ENCODE measurements at regions not wholly inside any gene's neighbourhood (a gene's known extent, or its start where the extent isn't known, plus 50 kb on each side); places are given as distances from the start of the nearest gene placed in this dataset.
"Not testable (repeated sequence)": the region's sequence is repeated elsewhere in the genome, so short reads cannot be mapped to it uniquely, and the experiment has no call there.

GRCh38 chrX:39264023-39264422 lies 462.8 kb downstream of the MID1IP1 start:
- H3K4me3 Mint-ChIP-seq: no peak overlapping the region
- no peaks in the 10 kb centered on the region for H3K36me3 Mint-ChIP-seq
- H3K27me3 Mint-ChIP-seq: peaks cover 8% of the 10 kb centered on the region
- no peak for ATAC-seq
- peaks cover 5% of the 10 kb centered on the region for H3K4me1 Mint-ChIP-seq
- H3K27ac Mint-ChIP-seq: no peak overlapping the region
- no peaks in the 10 kb centered on the region for H3K9me3 Mint-ChIP-seq

GRCh38 chrX:39267176-39267575 lies 465.9 kb downstream of the MID1IP1 start:
- no peak for ATAC-seq
- Mint-ChIP-seq H3K9me3 (no peaks in the 10 kb centered on the region), H3K27me3 (peaks cover 8% of the 10 kb centered on the region), H3K36me3 (no peaks in the 10 kb centered on the region), H3K27ac (no peak overlapping the region), H3K4me1 (peaks cover 5% of the 10 kb centered on the region), H3K4me3 (no peak overlapping the region)

- ATAC-seq: no peak
- no peaks in the 10 kb centered on the region for H3K36me3 Mint-ChIP-seq
- H3K27me3 Mint-ChIP-seq: peaks cover 13% of the 10 kb centered on the region
- H3K27ac Mint-ChIP-seq: no peak overlapping the region
- peaks cover 5% of the 10 kb centered on the region for H3K4me1 Mint-ChIP-seq
- H3K9me3 Mint-ChIP-seq: no peaks in the 10 kb centered on the region
- H3K4me3 Mint-ChIP-seq: no peak overlapping the region
These were observed 466.9 kb downstream of the MID1IP1 start for GRCh38 chrX:39268207-39268606.

- Mint-ChIP-seq H3K36me3 (no peaks in the 10 kb centered on the region), H3K27ac (no peak overlapping the region), H3K9me3 (no peaks in the 10 kb centered on the region), H3K27me3 (peaks cover 17% of the 10 kb centered on the region), H3K4me3 (no peak overlapping the region), H3K4me1 (no peaks in the 10 kb centered on the region)
- no peak for ATAC-seq
These were observed 474.3 kb downstream of the MID1IP1 start for GRCh38 chrX:39275500-39276068.

GRCh38 chrX:39277685-39278390 lies 476.6 kb downstream of the MID1IP1 start:
- not testable (repeated sequence) for H3K4me3 Mint-ChIP-seq, H3K36me3 Mint-ChIP-seq, H3K4me1 Mint-ChIP-seq, H3K9me3 Mint-ChIP-seq, H3K27ac Mint-ChIP-seq, ATAC-seq
- peaks cover 15% of the 10 kb centered on the region for H3K27me3 Mint-ChIP-seq

- Mint-ChIP-seq H3K4me3 (no peak overlapping the region), H3K27ac (no peak overlapping the region), H3K9me3 (peaks cover 22% of the 10 kb centered on the region), H3K36me3 (peaks cover 7% of the 10 kb centered on the region), H3K27me3 (peaks cover 8% of the 10 kb centered on the region), H3K4me1 (no peaks in the 10 kb centered on the region)
- ATAC-seq: no peak
These were observed 482.0 kb downstream of the MID1IP1 start for GRCh38 chrX:39283239-39283638.

GRCh38 chrX:39288592-39288991 lies 487.3 kb downstream of the MID1IP1 start:
- Mint-ChIP-seq H3K27me3 (peaks cover 25% of the 10 kb centered on the region), H3K4me3 (no peak overlapping the region), H3K4me1 (no peaks in the 10 kb centered on the region), H3K9me3 (peaks cover 14% of the 10 kb centered on the region), H3K36me3 (peaks cover 3% of the 10 kb centered on the region), H3K27ac (no peak overlapping the region)
- no peak for ATAC-seq

- no peak for ATAC-seq
- Mint-ChIP-seq H3K27me3 (peaks cover 32% of the 10 kb centered on the region), H3K4me1 (no peaks in the 10 kb centered on the region), H3K4me3 (no peak overlapping the region), H3K9me3 (peaks cover 8% of the 10 kb centered on the region), H3K36me3 (no peaks in the 10 kb centered on the region), H3K27ac (no peak overlapping the region)
These were observed 488.6 kb downstream of the MID1IP1 start for GRCh38 chrX:39289827-39290226.

- H3K4me1 Mint-ChIP-seq: peaks cover 7% of the 10 kb centered on the region
- no peak for ATAC-seq
- peaks cover 36% of the 10 kb centered on the region for H3K27me3 Mint-ChIP-seq
- H3K27ac Mint-ChIP-seq: no peak overlapping the region
- H3K4me3 Mint-ChIP-seq: no peak overlapping the region
- H3K36me3 Mint-ChIP-seq: no peaks in the 10 kb centered on the region
- H3K9me3 Mint-ChIP-seq: peaks cover 6% of the 10 kb centered on the region
These were observed 491.9 kb downstream of the MID1IP1 start for GRCh38 chrX:39293203-39293602.

- peaks cover 6% of the 10 kb centered on the region for H3K9me3 Mint-ChIP-seq
- H3K27me3 Mint-ChIP-seq: peaks cover 44% of the 10 kb centered on the region
- no peaks in the 10 kb centered on the region for H3K36me3 Mint-ChIP-seq
- ATAC-seq: no peak
- no peak overlapping the region for H3K27ac Mint-ChIP-seq
- H3K4me3 Mint-ChIP-seq: no peak overlapping the region
- peaks cover 7% of the 10 kb centered on the region for H3K4me1 Mint-ChIP-seq
These were observed 495.2 kb downstream of the MID1IP1 start for GRCh38 chrX:39296472-39296871.

- no peak for ATAC-seq
- H3K4me3 Mint-ChIP-seq: no peak overlapping the region
- H3K4me1 Mint-ChIP-seq: peaks cover 7% of the 10 kb centered on the region
- no peak overlapping the region for H3K27ac Mint-ChIP-seq
- H3K36me3 Mint-ChIP-seq: no peaks in the 10 kb centered on the region
- H3K9me3 Mint-ChIP-seq: peaks cover 3% of the 10 kb centered on the region
- peaks cover 35% of the 10 kb centered on the region for H3K27me3 Mint-ChIP-seq
These were observed 497.6 kb downstream of the MID1IP1 start for GRCh38 chrX:39298821-39299220.

- H3K36me3 Mint-ChIP-seq: no peaks in the 10 kb centered on the region
- peaks cover 7% of the 10 kb centered on the region for H3K4me1 Mint-ChIP-seq
- peaks cover 3% of the 10 kb centered on the region for H3K9me3 Mint-ChIP-seq
- no peak overlapping the region for H3K4me3 Mint-ChIP-seq
- H3K27ac Mint-ChIP-seq: no peak overlapping the region
- ATAC-seq: no peak
- peaks cover 30% of the 10 kb centered on the region for H3K27me3 Mint-ChIP-seq
These were observed 498.4 kb downstream of the MID1IP1 start for GRCh38 chrX:39299615-39300014.

- H3K4me3 Mint-ChIP-seq: no peak overlapping the region
- H3K36me3 Mint-ChIP-seq: no peaks in the 10 kb centered on the region
- no peak for ATAC-seq
- H3K4me1 Mint-ChIP-seq: no peaks in the 10 kb centered on the region
- H3K9me3 Mint-ChIP-seq: no peaks in the 10 kb centered on the region
- no peak overlapping the region for H3K27ac Mint-ChIP-seq
- peaks cover 17% of the 10 kb centered on the region for H3K27me3 Mint-ChIP-seq
These were observed 499.8 kb downstream of the MID1IP1 start for GRCh38 chrX:39301036-39301435.

GRCh38 chrX:39302838-39303237 lies 501.6 kb downstream of the MID1IP1 start:
- H3K36me3 Mint-ChIP-seq: no peaks in the 10 kb centered on the region
- no peaks in the 10 kb centered on the region for H3K9me3 Mint-ChIP-seq
- H3K27me3 Mint-ChIP-seq: peaks cover 17% of the 10 kb centered on the region
- H3K4me1 Mint-ChIP-seq: no peaks in the 10 kb centered on the region
- H3K27ac Mint-ChIP-seq: no peak overlapping the region
- H3K4me3 Mint-ChIP-seq: no peak overlapping the region
- ATAC-seq: no peak

GRCh38 chrX:39304746-39305145 lies 503.5 kb downstream of the MID1IP1 start:
- no peak overlapping the region for H3K4me3 Mint-ChIP-seq
- H3K36me3 Mint-ChIP-seq: no peaks in the 10 kb centered on the region
- ATAC-seq: no peak
- H3K27ac Mint-ChIP-seq: no peak overlapping the region
- H3K27me3 Mint-ChIP-seq: peaks cover 3% of the 10 kb centered on the region
- peaks cover 2% of the 10 kb centered on the region for H3K4me1 Mint-ChIP-seq
- H3K9me3 Mint-ChIP-seq: no peaks in the 10 kb centered on the region

GRCh38 chrX:39307488-39307887 lies 506.2 kb downstream of the MID1IP1 start:
- ATAC-seq: no peak
- Mint-ChIP-seq H3K36me3 (no peaks in the 10 kb centered on the region), H3K4me3 (no peak overlapping the region), H3K27me3 (peaks cover 6% of the 10 kb centered on the region), H3K9me3 (no peaks in the 10 kb centered on the region), H3K27ac (peak overlapping the region; percentile 9), H3K4me1 (peaks cover 16% of the 10 kb centered on the region)

All from stimulated activated memory B cell treated with anti-CD40 and anti-IgM and Interleukin-4, amounts not matched to agents 10 μg/mL and 1 μg/mL and 100 μg/mL, for 72 hours (primary cell).